Epithelial cell of esophagus (primary cell): ENCODE measurements at regions not wholly inside any gene's neighbourhood (a gene's known extent, or its start where the extent isn't known, plus 50 kb on each side); places are given as distances from the start of the nearest gene placed in this dataset.

Source experiments
- DNase-seq: peaks from one replicate; pipeline ENCODE4 v3.0.0; 2010; ENCODE audit warnings: low read depth
- H3K4me3 ChIP-seq: 2 replicates; pipeline ENCODE4 v1.5.1; 2011; ENCODE audit warnings: mild to moderate bottlenecking, low read length, control low read depth
- CTCF ChIP-seq: IDR thresholded peaks from 2 replicates; pipeline ENCODE4 v1.5.1; 2011; ENCODE audit warnings: low read depth, mild to moderate bottlenecking, low read length, control low read depth, inconsistent platforms; ENCODE audit not compliant: insufficient read depth; ENCODE audit errors: missing control alignments

GRCh38 chr12:58202933-58203718, 261.8 kb downstream of the ATP23 start:
- DNase-seq: no peak
- no peak for TF ChIP-seq CTCF

GRCh38 chr12:58204071-58204470, 262.7 kb downstream of the ATP23 start:
- DNase-seq: no peak
- no peak overlapping the region for H3K4me3 ChIP-seq
- TF ChIP-seq CTCF: no peak

More at GRCh38 chr12:58202933-58203718, 261.8 kb downstream of the ATP23 start:
- H3K4me3 ChIP-seq: no peak overlapping the region

GRCh38 chr12:58206876-58207275, 265.5 kb downstream of the ATP23 start:
- TF ChIP-seq CTCF: no peak
- no peak for DNase-seq
- H3K4me3 ChIP-seq: no peak overlapping the region

GRCh38 chr12:58211211-58211610, 269.8 kb downstream of the ATP23 start:
- H3K4me3 ChIP-seq: no peak overlapping the region
- no peak for TF ChIP-seq CTCF
- no peak for DNase-seq

GRCh38 chr12:58217130-58217529, 275.8 kb downstream of the ATP23 start:
- no peak for TF ChIP-seq CTCF
- DNase-seq: no peak

GRCh38 chr12:58224536-58225105, 283.3 kb downstream of the ATP23 start:
- TF ChIP-seq CTCF: no peak
- H3K4me3 ChIP-seq: no peak overlapping the region
- no peak for DNase-seq

More at GRCh38 chr12:58217130-58217529, 275.8 kb downstream of the ATP23 start:
- H3K4me3 ChIP-seq: no peak overlapping the region
